ENCODE measurements at regions not wholly inside any gene's neighbourhood (a gene's known extent, or its start where the extent isn't known, plus 50 kb on each side); places are given as distances from the start of the nearest gene placed in this dataset.

- DNase-seq: peak; percentile 75
- Histone ChIP-seq H3K36me3 (no peaks in the 10 kb centered on the region), H3K4me3 (no peak overlapping the region), H3K27me3 (ENCODE audit: low read depth) (no peaks in the 10 kb centered on the region), H3K9me3 (no peaks in the 10 kb centered on the region), H3K27ac (no peak overlapping the region), H3K4me1 (no peaks in the 10 kb centered on the region)
- intact Hi-C loops (cut with DNase I): no loop called here
- TF ChIP-seq, protein P1, sequence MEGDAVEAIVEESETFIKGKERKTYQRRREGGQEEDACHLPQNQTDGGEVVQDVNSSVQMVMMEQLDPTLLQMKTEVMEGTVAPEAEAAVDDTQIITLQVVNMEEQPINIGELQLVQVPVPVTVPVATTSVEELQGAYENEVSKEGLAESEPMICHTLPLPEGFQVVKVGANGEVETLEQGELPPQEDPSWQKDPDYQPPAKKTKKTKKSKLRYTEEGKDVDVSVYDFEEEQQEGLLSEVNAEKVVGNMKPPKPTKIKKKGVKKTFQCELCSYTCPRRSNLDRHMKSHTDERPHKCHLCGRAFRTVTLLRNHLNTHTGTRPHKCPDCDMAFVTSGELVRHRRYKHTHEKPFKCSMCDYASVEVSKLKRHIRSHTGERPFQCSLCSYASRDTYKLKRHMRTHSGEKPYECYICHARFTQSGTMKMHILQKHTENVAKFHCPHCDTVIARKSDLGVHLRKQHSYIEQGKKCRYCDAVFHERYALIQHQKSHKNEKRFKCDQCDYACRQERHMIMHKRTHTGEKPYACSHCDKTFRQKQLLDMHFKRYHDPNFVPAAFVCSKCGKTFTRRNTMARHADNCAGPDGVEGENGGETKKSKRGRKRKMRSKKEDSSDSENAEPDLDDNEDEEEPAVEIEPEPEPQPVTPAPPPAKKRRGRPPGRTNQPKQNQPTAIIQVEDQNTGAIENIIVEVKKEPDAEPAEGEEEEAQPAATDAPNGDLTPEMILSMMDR (IDR thresholded peaks at IDR 0.05): no peak
- peak; percentile 41 to 62 for ATAC-seq
Observed at GRCh38 chr9:106613250-106613737, 249.7 kb upstream of the ZNF462 start.

- intact Hi-C loops (cut with DNase I): no loop called here
- TF ChIP-seq, protein P1 (IDR thresholded peaks at IDR 0.05): no peak
Observed at GRCh38 chr9:106615118-106615889, 247.7 kb upstream of the ZNF462 start.

GRCh38 chr9:106616026-106616425 lies 246.9 kb upstream of the ZNF462 start:
- no peak overlapping the region for H3K4me3 ChIP-seq
- H3K9me3 ChIP-seq: no peaks in the 10 kb centered on the region
- no peak overlapping the region for H3K27ac ChIP-seq
- no peak for DNase-seq
- no peaks in the 10 kb centered on the region for H3K4me1 ChIP-seq
- H3K36me3 ChIP-seq: no peaks in the 10 kb centered on the region
- no peaks in the 10 kb centered on the region for H3K27me3 ChIP-seq (ENCODE audit: low read depth)
- TF ChIP-seq, protein P1 (IDR thresholded peaks at IDR 0.05): no peak
- no peak for ATAC-seq
- intact Hi-C loops (cut with DNase I): no loop called here

More at GRCh38 chr9:106615118-106615889, 247.7 kb upstream of the ZNF462 start:
- H3K4me3 ChIP-seq: no peak overlapping the region
- H3K9me3 ChIP-seq: no peaks in the 10 kb centered on the region
- no peak for ATAC-seq
- no peaks in the 10 kb centered on the region for H3K27me3 ChIP-seq (ENCODE audit: low read depth)
- H3K27ac ChIP-seq: no peak overlapping the region
- no peaks in the 10 kb centered on the region for H3K4me1 ChIP-seq
- H3K36me3 ChIP-seq: no peaks in the 10 kb centered on the region
- no peak for DNase-seq

DNA sequence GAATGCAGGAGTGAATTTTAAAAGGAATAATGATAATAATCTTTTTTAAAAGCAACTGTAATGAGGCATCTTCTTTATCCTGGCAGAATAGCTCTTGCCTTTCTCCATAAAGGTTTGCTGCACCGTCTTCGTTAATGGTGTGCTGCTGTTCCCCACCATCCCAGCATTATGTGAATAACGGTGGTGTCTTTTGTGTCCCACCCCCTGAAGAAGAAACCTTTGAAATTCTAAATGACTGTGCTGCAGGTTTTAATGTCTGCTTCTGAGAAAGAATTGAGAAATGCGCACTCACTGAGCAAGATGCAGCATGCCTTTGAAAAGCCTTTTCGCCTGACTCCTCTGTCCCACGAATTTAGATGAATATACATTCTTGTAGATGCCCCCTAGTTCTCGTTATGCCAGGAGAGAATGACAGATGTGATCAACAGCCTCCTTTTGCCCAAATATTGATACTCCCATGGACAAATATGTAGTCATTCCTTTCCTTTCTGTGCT lies 246.1 kb upstream of the ZNF462 start:
- Histone ChIP-seq H3K9me3 (no peaks in the 10 kb centered on the region), H3K27me3 (ENCODE audit: low read depth) (no peaks in the 10 kb centered on the region), H3K4me1 (no peaks in the 10 kb centered on the region), H3K27ac (no peak overlapping the region), H3K36me3 (no peaks in the 10 kb centered on the region), H3K4me3 (no peak overlapping the region)
- intact Hi-C loops (cut with DNase I): no loop called here
- no peak for DNase-seq
- TF ChIP-seq, protein P1 (IDR thresholded peaks at IDR 0.05): no peak
- no peak for ATAC-seq

- H3K27ac ChIP-seq: no peak overlapping the region
- intact Hi-C loops (cut with DNase I): no loop called here
- H3K36me3 ChIP-seq: no peaks in the 10 kb centered on the region
- no peak overlapping the region for H3K4me3 ChIP-seq
- H3K4me1 ChIP-seq: no peaks in the 10 kb centered on the region
- no peaks in the 10 kb centered on the region for H3K9me3 ChIP-seq
- TF ChIP-seq, protein P1 (IDR thresholded peaks at IDR 0.05): no peak
- ATAC-seq: no peak
- no peak for DNase-seq
- H3K27me3 ChIP-seq (ENCODE audit: low read depth): no peaks in the 10 kb centered on the region
Observed at GRCh38 chr9:106619211-106619610, 243.8 kb upstream of the ZNF462 start.
